ENCODE measurements at regions not wholly inside any gene's neighbourhood (a gene's known extent, or its start where the extent isn't known, plus 50 kb on each side); places are given as distances from the start of the nearest gene placed in this dataset.

GRCh38 chr20:10919396-10920140 is 245.8 kb upstream of the JAG1 start (continued):
- TF ChIP-seq REST (IDR thresholded peaks at IDR 0.05; ENCODE audit: unreplicated experiment): no peak
- no peak for TF ChIP-seq ETS1 (IDR thresholded peaks at IDR 0.05)
- TF ChIP-seq, protein P1, sequence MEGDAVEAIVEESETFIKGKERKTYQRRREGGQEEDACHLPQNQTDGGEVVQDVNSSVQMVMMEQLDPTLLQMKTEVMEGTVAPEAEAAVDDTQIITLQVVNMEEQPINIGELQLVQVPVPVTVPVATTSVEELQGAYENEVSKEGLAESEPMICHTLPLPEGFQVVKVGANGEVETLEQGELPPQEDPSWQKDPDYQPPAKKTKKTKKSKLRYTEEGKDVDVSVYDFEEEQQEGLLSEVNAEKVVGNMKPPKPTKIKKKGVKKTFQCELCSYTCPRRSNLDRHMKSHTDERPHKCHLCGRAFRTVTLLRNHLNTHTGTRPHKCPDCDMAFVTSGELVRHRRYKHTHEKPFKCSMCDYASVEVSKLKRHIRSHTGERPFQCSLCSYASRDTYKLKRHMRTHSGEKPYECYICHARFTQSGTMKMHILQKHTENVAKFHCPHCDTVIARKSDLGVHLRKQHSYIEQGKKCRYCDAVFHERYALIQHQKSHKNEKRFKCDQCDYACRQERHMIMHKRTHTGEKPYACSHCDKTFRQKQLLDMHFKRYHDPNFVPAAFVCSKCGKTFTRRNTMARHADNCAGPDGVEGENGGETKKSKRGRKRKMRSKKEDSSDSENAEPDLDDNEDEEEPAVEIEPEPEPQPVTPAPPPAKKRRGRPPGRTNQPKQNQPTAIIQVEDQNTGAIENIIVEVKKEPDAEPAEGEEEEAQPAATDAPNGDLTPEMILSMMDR (conservative IDR thresholded peaks at IDR 0.05; ENCODE audit: low read depth in 2 of 2): no peak
- TF ChIP-seq ZNF114 (CRISPR knock-in tag; IDR thresholded peaks at IDR 0.05): no peak
- TF ChIP-seq EZH2 (IDR thresholded peaks at IDR 0.05; ENCODE audit: low read depth, unreplicated experiment): no peak
- TF ChIP-seq POLR2AphosphoS5 (IDR thresholded peaks at IDR 0.05; ENCODE audit: low read depth): no peak
- no peak for TF ChIP-seq JUNB (IDR thresholded peaks at IDR 0.05; ENCODE audit: unreplicated experiment)

GRCh38 chr20:10920396-10920795 is 246.6 kb upstream of the JAG1 start:
- no peak overlapping the region for H2AFZ ChIP-seq
- TF ChIP-seq ZNF114 (CRISPR knock-in tag; IDR thresholded peaks at IDR 0.05) (no peak), ETS1 (IDR thresholded peaks at IDR 0.05) (no peak)

More at GRCh38 chr20:10920396-10920795, 246.6 kb upstream of the JAG1 start:
- 0 out of 3 replicates have a peak, but pooled peaks cover 5% of the 10 kb centered on the region for H3K36me3 Mint-ChIP-seq (ENCODE audit: low read depth)
- Histone ChIP-seq H3K27ac (ENCODE audit: low read depth) (no peak overlapping the region), H3K36me3 (ENCODE audit: insufficient read depth) (no peaks in the 10 kb centered on the region), H3K27me3 (ENCODE audit: insufficient read depth) (no peaks in the 10 kb centered on the region), H3K9me2 (ENCODE audit: insufficient read depth) (peaks cover 6% of the 10 kb centered on the region; the same call in 1 of the 2 replicates), H3K4me1 (ENCODE audit: insufficient read depth) (no peaks in the 10 kb centered on the region), H3K79me2 (replicated peaks; ENCODE audit: insufficient read depth) (no peaks in the 10 kb centered on the region), H3K4me3 (no peak overlapping the region), H3K4me2 (no peak overlapping the region), H3F3A (replicated peaks; ENCODE audit: low read depth) (no peaks in the 10 kb centered on the region), H4K20me1 (replicated peaks; ENCODE audit: insufficient read depth) (no peaks in the 10 kb centered on the region; the same call in 1 of the 2 replicates)
- H3K4me1 Mint-ChIP-seq: peaks cover 11% of the 10 kb centered on the region
- peaks cover 5% of the 10 kb centered on the region; the same call in 1 of the 3 replicates for H3K9me3 Mint-ChIP-seq
- H3K27me3 Mint-ChIP-seq (ENCODE audit: insufficient read depth, low read depth, poor library complexity): peaks cover 2% of the 10 kb centered on the region
- H3K4me3 Mint-ChIP-seq: no peak overlapping the region
- DNase-seq (ENCODE audit: low spot score): no peak
- no peak overlapping the region for H3K27ac Mint-ChIP-seq
- no peak for ATAC-seq

Measured in GM23338 (cell line).